ENCODE measurements at regions not wholly inside any gene's neighbourhood (a gene's known extent, or its start where the extent isn't known, plus 50 kb on each side); places are given as distances from the start of the nearest gene placed in this dataset.

DNA sequence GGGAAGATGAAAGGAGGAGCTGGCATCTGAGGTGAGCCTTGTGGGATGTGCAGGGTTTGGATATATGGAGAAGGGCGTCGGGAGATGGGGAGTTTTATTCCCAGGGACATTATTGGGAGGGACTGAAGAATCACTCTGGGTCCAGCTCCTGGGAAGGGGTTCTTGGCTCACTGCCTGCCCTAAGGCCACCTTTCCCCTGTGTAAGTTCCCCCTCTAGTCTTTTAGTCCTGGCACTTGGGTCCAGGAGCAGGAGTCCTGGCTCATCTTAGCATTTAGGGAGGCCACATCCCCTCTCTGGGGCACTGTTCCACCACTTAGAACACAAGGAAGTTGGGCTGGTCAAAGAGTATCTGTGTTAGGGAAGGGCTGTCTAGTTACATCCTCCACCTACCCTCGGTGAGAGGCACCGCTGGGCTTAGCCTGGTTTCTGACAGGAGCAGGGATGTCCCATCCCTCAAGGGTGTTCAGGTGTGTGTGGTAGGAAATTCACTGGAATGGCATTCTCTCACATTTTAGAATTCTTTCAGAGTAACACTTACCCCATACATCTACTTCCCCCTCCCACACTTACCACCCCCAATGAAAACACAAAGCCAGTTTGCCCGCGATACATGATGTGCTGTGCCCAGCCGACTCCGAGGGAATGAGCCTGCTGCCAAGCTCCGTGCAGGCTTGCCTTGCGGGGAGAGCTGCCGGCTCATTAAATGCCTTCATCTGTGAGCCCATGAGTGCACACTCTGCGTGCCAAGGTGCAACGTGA, 86.7 kb downstream of the FAM43A start:
- Histone ChIP-seq H3K27ac (ENCODE audit: low read length) (no peak overlapping the region), H3K4me1 (ENCODE audit: control insufficient read depth, insufficient read depth, low read length) (peaks cover 5% of the 10 kb centered on the region; the same call in 1 of the 2 replicates), H3K4me3 (ENCODE audit: low read depth in 2 of 2, low read length in 2 of 2) (no peak overlapping the region), H3K9me3 (ENCODE audit: control insufficient read depth, insufficient read depth, low read depth, low read length) (no peaks in the 10 kb centered on the region), H3K27me3 (ENCODE audit: control insufficient read depth, insufficient read depth, low read length) (no peaks in the 10 kb centered on the region), H3K36me3 (ENCODE audit: control insufficient read depth, insufficient read depth, low read length) (no peaks in the 10 kb centered on the region)
- ChIA-PET CTCF (no interaction called here), POLR2A (interaction anchor here (0.7 kb wide), 1 partner anchor 37 kb away, joined by 13 read pairs; no protein-coding TSS in a partner anchor)
- intact Hi-C loops (cut with micrococcal nuclease; ENCODE audit: unreplicated experiment) (no loop called here), in situ Hi-C loops (cut with HindIII; ENCODE audit: low pct_unique_long_range_greater_than_20kb, low sequenced_read_pairs) (no loop called here)
- BruUV-seq (replicated peaks): no TSS peak
- TF ChIP-seq, protein P1, sequence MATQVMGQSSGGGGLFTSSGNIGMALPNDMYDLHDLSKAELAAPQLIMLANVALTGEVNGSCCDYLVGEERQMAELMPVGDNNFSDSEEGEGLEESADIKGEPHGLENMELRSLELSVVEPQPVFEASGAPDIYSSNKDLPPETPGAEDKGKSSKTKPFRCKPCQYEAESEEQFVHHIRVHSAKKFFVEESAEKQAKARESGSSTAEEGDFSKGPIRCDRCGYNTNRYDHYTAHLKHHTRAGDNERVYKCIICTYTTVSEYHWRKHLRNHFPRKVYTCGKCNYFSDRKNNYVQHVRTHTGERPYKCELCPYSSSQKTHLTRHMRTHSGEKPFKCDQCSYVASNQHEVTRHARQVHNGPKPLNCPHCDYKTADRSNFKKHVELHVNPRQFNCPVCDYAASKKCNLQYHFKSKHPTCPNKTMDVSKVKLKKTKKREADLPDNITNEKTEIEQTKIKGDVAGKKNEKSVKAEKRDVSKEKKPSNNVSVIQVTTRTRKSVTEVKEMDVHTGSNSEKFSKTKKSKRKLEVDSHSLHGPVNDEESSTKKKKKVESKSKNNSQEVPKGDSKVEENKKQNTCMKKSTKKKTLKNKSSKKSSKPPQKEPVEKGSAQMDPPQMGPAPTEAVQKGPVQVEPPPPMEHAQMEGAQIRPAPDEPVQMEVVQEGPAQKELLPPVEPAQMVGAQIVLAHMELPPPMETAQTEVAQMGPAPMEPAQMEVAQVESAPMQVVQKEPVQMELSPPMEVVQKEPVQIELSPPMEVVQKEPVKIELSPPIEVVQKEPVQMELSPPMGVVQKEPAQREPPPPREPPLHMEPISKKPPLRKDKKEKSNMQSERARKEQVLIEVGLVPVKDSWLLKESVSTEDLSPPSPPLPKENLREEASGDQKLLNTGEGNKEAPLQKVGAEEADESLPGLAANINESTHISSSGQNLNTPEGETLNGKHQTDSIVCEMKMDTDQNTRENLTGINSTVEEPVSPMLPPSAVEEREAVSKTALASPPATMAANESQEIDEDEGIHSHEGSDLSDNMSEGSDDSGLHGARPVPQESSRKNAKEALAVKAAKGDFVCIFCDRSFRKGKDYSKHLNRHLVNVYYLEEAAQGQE (IDR thresholded peaks at IDR 0.05; ENCODE audit: insufficient read depth in 1 of 2, low read depth in 2 of 2, low read length in 1 of 2): no peak
- TF ChIP-seq TCF7L2 (IDR thresholded peaks at IDR 0.05; ENCODE audit: low read depth, low read length): no peak
- no peak for TF ChIP-seq SIN3A (IDR thresholded peaks at IDR 0.05; ENCODE audit: borderline replicate concordance, insufficient read depth, low read depth, low read length)
- TF ChIP-seq POLR2AphosphoS5 (IDR thresholded peaks at IDR 0.05; ENCODE audit: low read depth, low read length): no peak
- TF ChIP-seq, protein P2, sequence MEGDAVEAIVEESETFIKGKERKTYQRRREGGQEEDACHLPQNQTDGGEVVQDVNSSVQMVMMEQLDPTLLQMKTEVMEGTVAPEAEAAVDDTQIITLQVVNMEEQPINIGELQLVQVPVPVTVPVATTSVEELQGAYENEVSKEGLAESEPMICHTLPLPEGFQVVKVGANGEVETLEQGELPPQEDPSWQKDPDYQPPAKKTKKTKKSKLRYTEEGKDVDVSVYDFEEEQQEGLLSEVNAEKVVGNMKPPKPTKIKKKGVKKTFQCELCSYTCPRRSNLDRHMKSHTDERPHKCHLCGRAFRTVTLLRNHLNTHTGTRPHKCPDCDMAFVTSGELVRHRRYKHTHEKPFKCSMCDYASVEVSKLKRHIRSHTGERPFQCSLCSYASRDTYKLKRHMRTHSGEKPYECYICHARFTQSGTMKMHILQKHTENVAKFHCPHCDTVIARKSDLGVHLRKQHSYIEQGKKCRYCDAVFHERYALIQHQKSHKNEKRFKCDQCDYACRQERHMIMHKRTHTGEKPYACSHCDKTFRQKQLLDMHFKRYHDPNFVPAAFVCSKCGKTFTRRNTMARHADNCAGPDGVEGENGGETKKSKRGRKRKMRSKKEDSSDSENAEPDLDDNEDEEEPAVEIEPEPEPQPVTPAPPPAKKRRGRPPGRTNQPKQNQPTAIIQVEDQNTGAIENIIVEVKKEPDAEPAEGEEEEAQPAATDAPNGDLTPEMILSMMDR (IDR thresholded peaks at IDR 0.05): no peak
- no peak for DNase-seq (ENCODE audit: low read depth, low spot score)
- no peak for ATAC-seq

DNA sequence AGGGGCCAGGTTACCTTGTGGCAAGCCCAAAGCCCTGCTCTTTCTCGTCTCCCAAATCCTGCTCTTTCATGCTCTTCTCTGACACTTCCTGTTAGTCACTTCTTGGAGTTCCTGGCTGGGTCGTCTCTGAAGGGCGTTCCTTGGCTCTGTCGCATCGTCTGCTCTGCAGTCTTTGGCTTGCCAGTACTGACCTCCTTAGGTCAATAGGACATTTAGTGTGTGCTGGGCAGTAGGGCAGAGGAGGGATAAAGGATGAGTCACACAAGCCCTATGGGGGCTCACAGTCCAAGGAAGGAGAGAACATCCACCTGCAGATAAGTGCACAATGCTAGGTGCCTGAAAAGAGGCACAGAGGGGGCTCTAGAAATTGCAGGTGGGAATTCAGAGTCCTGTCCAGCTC, 87.5 kb downstream of the FAM43A start:
- H3K4me3 ChIP-seq (ENCODE audit: low read depth in 2 of 2, low read length in 2 of 2): no peak overlapping the region
- ATAC-seq: no peak
- no peaks in the 10 kb centered on the region for H3K27me3 ChIP-seq (ENCODE audit: control insufficient read depth, insufficient read depth, low read length)
- intact Hi-C loops (cut with micrococcal nuclease; ENCODE audit: unreplicated experiment): no loop called here
- no peaks in the 10 kb centered on the region for H3K9me3 ChIP-seq (ENCODE audit: control insufficient read depth, insufficient read depth, low read depth, low read length)
- peaks cover 5% of the 10 kb centered on the region; the same call in 1 of the 2 replicates for H3K4me1 ChIP-seq (ENCODE audit: control insufficient read depth, insufficient read depth, low read length)
- TF ChIP-seq TCF7L2 (IDR thresholded peaks at IDR 0.05; ENCODE audit: low read depth, low read length) (no peak), POLR2AphosphoS5 (IDR thresholded peaks at IDR 0.05; ENCODE audit: low read depth, low read length) (no peak), SIN3A (IDR thresholded peaks at IDR 0.05; ENCODE audit: borderline replicate concordance, insufficient read depth, low read depth, low read length) (no peak)
- TF ChIP-seq, protein P2 (IDR thresholded peaks at IDR 0.05): no peak
- TF ChIP-seq, protein P1 (IDR thresholded peaks at IDR 0.05; ENCODE audit: insufficient read depth in 1 of 2, low read depth in 2 of 2, low read length in 1 of 2): no peak
- in situ Hi-C loops (cut with HindIII; ENCODE audit: low pct_unique_long_range_greater_than_20kb, low sequenced_read_pairs): no loop called here
- POLR2A ChIA-PET: interaction anchor here (0.7 kb wide), 1 partner anchor 36 kb away, joined by 13 read pairs; no protein-coding TSS in a partner anchor
- no peak for DNase-seq (ENCODE audit: low read depth, low spot score)
- CTCF ChIA-PET: no interaction called here
- no peaks in the 10 kb centered on the region for H3K36me3 ChIP-seq (ENCODE audit: control insufficient read depth, insufficient read depth, low read length)
- no TSS peak for BruUV-seq (replicated peaks)
- no peak overlapping the region for H3K27ac ChIP-seq (ENCODE audit: low read length)

Data from Panc1 (cell line).